Activated CD8-positive, alpha-beta memory T cell treated with anti-CD3 and anti-CD28 coated beads, Interleukin-2, amount 50 U/mL, for 24 hours (primary cell): ENCODE measurements at regions not wholly inside any gene's neighbourhood (a gene's known extent, or its start where the extent isn't known, plus 50 kb on each side); places are given as distances from the start of the nearest gene placed in this dataset.

Experiments used
- DNase-seq: peaks from one replicate; pipeline ENCODE4 v3.0.0-alpha.2; 2020; ENCODE audit errors: extremely low read depth

DNA sequence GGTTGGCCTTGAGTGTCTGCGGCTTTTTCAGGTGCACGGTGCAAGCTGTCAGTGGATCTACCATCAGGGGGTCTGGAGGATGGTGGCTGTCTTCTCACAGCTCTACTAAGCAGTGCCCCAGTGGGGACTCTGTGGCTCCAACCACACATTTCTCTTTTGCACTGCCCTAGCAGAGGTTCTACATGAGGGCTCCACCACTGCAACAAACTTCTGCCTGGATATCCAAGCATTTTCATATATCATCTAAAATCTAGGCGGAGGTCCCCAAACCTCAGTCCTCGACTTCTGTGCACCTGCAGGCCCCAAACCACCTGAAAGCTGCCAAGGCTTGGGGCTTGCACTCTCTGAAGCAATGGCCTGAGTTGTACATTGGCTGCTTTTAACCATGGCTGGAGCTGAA lies 601.5 kb downstream of the MTRR start:
- DNase-seq = no peak

DNA sequence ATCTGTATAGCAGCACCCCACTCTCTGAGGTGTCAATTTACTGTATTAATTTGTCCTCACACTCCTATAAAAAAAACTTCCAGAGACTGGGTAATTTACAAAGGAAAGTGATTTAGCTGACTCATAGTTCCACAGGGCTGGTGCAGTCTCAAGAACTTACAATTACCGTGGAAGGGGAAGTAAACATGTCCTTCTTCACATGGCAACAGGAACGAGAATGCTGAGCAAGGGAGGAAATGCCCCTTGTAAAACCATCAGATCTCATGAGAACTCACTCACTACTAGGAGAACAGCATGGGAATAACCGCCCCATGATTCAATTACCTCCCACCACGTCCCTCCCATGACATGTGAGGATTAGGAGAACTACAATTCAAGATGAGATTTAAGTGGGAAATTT lies 602.6 kb downstream of the MTRR start:
- no peak for DNase-seq

DNA sequence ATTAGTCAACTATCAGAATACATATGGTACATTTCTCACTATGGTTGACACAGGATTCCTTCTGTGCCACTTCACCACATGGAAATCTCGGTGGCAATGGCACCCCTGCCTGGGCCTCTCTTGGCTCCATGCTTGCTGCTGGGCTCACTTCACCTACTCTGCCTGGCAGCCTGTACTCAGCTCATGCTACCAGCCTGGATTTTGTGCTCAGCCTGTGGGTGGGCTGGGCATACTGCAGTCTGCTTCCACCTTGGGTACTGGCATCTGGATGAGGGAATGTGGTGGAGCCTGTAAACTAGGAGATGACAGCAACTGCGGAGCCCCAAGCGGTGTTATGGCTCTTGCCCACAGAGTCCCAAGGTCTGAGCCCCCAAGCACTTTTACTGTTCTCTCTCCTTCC lies 604.1 kb downstream of the MTRR start:
- no peak for DNase-seq

DNA sequence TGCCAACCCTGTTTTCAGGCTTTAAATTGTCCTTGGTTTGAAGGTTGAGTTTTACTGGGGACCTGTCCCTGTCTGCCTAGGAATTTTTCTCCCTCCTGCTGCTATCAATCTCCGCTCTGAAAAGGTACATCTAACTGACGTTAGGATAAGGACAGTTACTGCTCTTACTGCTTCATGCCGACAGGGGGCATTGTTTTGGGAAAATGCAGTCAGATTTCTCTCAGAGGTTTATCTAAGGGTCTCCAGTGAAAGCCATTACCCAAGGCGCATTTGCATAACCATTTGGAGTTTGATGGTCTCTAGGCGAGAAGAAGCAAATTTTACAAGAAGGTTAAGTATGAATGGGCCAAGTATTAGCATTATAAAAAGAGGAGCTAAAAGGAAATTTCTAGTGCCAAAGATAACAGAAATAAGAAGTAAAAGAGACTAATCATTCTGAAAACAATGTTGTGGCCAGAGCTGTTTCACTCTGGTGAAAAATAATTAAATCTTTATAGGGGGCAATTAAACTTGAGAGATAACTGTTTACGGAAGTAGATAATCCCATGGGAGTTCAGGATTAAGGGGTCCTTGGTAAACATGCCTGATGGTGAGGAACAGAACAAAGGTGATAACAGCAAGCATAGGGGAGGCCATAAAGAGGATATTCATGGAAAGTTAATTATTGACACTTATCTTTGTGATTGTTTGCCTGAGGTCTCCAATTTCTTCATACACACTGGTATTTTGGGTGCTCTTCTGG lies 605.0 kb downstream of the MTRR start:
- no peak for DNase-seq

DNA sequence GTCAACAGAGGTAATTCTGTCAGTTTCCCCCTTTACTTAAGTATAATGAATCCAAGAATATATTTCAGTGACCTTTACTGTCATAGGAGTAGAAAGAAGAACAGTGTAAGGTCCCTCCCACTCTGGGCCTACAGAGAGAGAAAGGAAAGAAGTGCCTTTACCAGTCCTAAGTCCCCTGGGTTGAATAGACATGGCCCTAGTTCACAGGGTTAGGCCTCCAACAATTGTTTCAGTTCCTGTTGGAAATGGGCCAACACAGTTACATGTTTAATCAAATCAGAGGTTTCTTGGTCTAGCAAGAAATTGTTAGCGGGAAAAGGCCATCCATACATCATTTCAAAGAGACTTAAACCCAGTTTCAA lies 605.6 kb downstream of the MTRR start:
- no peak for DNase-seq

DNA sequence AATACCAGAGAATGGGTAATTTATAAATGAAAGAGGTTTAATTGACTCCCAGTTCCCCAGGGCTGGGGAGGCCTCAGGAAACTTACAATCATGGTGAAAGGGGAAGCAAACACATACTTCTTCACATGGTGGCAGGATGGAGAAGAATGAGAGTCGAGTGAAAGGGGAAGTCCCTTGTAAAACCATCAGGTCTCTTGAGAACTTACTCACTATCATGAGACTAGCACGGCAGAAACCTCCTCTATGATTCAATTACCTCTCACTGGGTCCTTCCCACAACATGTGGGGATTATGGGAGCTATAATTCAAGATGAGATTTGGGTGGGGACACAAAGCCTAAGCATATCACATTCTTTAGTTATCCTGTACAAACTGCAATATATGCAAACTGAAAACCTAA lies 609.4 kb downstream of the MTRR start:
- DNase-seq = no peak

DNA sequence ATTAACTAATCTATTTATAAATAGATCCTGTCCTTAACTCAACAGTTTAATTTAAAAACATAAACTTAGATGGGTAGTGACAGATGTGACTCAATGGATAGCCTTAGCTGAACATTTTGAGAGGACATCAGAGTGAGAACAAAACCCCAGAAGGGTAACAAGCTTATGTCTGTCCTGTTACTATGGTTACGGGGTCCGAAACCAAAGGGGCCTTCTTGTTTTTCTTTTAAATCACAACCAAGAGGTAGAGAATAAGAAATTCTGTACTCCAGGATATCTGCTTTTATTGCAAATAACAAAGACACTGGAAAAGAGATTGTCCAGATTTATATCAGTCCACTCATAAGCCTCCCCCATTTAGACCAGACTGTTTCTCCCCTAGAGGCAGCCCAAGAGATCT lies 612.1 kb downstream of the MTRR start:
- DNase-seq = no peak

DNA sequence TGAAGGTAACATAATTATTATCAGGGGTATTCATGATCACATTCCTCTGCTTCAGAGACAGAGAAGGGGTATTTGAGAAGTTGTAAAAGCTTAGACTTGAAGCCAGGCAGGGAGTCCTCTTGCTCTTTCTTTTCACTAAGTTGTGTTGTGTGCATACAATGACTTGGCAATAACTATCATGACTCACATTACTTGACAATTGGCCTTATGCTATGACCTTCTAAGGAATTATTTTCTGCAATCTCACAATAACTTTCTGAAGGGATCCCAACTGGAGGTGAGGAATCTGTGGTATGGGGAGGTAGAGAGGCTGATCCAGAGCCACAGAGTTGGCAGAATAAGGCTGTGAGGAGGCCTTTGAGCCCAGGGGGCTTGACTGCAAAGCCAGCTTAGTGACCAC lies 622.3 kb downstream of the MTRR start:
- no peak for DNase-seq

DNA sequence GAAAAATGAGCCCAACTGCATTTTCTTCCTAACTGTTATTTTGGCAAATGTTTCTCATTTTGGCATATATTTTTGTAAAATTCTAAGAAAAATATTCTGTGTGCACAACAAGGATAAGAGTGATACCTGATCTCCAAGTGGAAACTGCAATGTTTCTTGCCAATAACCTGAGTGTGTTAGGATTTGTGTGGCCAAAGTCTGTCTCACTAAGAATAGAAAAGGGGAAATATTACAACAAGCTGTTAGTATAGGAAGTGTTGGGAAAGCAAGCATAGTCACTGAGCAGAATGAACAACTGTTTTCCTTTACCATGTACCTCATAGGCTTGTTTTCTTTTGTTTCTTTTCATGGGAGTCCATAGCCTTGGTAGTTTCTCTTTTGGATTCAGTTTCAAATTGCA lies 624.2 kb downstream of the MTRR start:
- DNase-seq = no peak

DNA sequence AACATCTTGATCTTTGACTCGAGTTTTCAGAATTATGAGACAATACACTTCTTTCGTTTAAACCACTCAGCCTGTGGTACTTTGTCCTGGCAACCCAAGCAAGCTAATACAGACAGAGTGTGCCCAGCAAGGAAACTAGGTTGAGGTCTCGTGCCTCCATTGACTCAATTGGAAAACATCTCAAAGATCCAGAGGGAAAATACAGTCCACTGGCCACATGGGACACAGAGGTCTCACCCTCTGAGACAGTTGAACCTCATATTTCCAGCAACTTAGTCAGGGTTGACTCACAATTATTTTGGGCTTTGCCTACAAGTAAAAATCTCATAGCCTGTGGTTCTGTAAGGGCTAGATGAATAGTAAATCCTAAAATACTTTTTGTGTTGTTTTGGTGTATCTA lies 631.5 kb downstream of the MTRR start:
- DNase-seq = no peak

DNA sequence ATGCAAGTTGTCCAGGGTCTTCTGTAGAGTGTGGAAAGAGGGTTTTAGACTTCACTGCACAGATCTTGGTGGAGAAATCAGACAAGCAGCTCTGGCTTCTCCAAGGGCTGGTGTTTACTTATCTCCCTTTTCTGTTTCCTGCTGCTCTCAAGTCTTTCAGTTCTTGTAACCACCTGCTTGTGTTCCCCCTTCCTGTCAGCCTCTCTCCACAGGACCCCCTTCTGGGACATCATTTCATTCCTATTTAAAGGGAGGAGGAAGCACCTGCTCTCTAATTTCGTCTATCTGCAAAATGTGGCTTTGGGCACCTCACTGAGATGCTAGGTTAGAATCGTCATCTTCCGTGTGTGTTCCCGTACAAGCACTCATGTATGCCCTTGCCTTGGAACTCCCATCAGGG lies 636.2 kb downstream of the MTRR start:
- no peak for DNase-seq

DNA sequence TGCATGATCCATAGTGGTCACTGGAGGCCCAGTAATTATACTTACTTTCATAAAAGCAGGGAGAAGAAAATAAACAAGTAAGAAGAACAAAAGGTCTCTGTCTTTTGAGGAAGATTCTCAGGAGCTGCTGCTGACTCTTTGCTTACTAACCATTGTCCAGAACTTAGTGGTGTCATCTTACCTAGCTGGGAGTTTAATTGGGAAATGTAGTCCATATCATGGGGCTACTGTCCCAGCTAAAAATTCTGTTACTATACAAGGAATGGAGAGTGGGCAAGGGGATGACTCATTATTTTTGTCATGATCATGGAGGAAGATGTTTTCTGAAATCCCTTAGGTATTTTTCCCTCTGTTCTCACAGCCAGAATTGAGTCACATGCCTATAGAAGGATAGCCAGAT lies 639.3 kb downstream of the MTRR start:
- DNase-seq = no peak

DNA sequence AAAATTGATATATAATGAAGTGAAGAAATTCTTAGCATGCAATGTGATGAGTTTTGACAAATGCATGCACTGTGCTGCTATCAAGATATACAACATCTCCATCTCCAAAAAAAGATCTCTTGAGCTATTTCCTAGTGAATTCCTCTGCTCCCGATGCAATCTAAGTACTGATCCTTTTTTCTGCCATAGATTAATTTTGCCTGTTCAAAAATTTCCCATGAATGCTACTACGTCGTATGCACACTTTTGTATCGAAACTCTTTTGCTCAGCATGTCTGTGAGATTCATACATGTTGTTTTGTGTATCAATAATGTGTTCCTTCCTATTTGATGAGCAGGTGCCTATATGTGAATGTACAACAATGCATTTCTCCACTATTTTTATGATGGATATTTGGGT lies 647.4 kb downstream of the MTRR start:
- no peak for DNase-seq

DNA sequence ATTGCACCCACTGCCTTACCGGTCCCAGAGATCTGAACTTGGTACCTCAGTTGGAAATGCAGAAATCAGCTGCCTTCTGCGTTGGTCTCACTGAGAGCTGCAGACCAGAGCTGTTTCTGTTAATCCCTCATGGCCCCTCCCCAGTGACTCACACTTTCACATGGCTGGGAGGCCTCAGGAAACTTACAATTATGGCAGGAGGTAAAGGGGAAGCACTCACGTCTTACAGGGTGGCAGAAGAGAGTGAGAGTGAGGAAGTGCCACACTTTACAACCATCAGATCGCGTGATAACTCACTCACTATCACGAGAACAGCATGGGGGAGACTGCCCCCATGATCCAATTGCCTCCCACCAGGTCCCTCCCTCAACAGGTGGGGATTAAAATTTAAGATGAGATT lies 648.5 kb downstream of the MTRR start:
- no peak for DNase-seq

DNA sequence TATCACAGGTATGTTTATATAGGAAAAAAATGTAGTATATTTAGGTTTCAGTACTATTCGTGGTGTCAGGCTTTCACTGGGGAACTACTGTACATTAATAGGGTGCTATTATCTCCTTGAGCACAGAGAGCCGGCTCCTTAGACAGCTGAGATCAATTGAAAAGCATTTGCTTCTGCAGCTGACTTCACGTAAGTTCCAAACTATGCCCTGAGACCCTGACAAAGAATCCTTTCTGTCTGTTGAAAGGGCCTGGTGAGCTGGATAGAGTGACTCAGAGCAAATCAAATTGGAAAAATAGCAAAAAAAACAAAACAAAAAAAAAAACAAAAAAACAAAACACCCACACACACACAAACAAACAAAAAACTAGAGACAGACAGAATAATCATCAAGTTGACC lies 652.0 kb downstream of the MTRR start:
- no peak for DNase-seq

DNA sequence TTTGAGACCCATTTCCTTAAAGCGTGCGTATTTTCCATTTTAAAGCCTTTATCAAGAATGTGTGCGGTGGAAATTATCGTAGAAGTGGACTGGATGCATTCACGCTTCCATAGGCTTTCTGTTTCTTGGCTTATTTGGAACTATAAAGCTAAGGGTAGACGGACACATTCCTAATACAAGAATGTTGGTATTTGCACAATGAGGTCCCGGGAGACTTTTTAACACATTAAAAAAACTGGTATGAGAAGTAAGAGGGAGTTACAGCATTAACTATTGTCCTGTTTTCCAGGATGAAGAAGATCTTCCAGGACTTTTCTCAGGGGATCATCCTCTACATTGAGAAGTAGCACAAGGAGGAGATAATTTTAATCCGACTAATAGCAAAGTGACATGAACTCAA lies 653.0 kb downstream of the MTRR start:
- no peak for DNase-seq

DNA sequence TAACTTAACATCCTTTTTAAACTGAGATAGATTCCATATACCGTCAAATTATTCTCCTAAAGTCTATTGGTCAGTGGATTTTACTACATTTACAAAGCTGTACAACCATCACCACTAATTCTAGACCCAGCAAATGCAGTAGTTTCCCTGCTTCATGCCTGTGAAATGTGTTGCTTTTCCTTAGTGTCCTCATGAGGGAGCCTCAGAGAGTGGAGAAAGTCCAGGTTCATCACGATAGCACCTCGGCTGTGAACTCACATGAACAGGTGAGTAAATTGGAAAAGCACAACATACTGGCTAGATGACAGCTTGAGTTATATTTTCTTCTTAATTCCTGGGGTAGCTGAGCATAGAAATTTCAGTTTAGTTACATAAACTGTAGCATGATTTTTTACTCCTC lies 653.7 kb downstream of the MTRR start:
- DNase-seq = no peak

DNA sequence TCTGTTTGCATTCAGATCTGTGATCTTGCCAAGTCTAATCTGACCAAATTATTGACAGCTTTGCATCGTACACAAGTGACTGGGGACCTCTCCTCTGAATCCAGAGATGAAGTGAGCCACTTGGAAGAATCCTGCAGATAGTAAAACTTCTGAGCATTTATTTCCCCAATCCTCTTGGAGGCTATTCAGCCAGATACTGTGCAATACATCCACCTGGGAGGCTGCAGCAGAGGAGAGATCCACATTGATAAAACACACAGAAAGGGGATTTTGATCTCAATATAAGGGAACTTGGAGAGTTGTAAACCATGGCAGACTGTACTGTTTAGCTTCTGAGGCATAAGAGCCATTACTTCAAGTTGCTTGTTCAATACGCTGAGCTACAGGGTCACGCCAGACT lies 654.6 kb downstream of the MTRR start:
- DNase-seq = no peak

DNA sequence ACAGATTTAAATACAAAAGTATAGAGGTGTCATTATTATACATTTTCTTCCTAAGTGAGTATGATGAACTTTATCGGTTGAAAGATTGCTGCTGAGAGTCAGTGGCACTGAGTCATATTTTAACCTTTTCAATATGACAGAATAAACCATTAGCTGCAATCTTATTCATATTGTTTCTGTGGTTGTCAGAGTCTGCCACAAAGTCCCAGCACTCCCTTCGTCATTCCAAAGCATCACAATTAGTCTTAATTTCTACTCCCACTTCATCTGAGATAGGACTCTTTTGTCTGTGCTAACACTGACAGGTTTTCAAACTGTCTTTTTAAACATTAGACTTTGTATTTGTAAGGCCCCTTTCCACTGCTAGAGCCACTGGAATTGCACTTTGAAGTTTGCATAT lies 656.9 kb downstream of the MTRR start:
- DNase-seq = no peak

DNA sequence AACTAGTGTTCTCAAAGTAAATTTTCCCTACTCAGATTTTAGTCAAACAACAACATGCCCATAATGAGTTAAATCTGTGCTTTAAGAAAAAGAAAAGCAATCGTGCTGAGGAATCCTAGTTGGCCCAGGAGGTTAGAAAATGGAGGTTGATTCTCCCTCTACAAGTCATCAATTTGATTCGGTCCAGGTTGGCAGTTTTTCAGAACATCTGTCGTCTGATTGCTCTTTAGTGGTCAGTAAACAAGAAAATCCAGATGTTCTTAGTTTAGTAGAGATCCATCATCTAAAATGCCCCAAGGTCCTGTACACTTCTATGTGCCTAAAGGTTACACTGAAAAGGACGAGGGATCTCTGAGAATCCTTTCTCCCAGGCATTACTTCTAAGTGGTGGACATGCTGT lies 659.2 kb downstream of the MTRR start:
- DNase-seq = no peak

DNA sequence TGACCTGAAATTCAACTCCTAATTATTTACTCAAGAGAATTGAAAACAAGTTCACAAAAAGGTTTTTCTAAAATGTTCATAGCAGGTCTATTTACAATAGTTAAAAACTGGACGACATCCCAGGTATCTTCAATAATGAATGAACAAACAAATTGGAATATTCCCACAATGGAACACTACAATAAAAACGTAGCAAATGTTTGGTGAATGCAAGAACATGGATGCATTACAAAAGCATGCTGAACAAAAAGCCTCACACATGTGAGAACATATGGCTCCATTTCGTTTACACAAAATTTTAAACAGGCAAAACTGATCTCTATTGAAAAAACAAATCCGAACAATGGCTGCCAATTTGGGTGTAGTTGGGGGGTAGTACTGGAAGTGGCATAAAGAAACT lies 669.9 kb downstream of the MTRR start:
- DNase-seq = no peak

DNA sequence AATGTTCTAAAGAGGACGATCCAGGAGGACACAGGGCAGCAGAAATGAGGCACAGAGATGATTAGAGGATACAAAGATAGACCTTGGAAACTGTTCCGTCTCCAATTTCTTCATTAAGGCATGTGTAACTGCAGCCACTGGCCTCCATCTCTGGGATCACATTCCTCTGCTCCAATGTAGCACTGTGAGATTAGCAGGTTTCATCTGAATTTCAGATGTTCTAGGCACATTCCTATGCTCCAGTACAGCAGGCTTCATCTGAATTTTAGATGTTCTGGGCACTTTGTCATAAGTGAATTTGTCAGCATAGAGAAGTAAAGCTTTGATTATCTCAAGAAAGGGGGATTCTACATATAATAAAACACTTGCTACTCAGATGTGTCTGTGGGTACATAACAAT lies 671.4 kb downstream of the MTRR start:
- DNase-seq = no peak

DNA sequence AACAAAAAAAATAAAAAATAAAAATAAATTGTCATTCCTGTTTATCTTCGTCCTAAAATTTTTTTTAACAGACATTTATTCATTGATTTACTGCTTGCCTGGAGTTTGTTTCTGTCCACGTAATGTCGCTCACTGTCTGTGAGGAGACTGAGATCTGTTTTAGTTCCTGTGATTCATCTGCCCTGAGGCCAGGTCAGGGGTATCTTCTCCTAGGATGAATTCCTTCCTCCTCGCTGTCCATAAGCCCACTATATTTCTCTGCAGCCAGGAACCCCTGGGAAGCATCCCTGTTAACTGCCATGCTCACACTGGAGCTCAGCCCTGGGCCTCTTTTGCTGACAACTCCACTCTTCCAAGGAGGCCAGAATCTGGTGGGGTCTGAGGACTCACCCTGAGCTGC lies 682.0 kb downstream of the MTRR start:
- no peak for DNase-seq

DNA sequence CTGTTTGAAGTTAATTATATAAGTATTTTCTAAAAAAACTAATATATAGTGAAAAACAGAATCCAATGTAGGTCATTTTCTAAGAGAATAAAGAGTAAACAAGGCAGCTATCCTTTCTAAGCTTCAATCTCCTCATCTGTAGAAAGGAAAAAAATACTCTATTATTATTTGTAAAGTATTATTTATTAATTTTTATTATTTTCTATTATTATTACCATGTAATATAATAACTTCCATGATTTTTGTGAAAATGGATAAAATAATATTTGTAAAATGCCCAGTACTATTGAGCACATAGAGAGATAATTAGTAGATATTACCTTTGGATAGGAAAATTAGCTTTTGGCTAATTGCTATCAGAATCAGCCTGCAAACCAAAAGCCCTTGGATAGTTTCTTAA lies 684.4 kb downstream of the MTRR start:
- no peak for DNase-seq

DNA sequence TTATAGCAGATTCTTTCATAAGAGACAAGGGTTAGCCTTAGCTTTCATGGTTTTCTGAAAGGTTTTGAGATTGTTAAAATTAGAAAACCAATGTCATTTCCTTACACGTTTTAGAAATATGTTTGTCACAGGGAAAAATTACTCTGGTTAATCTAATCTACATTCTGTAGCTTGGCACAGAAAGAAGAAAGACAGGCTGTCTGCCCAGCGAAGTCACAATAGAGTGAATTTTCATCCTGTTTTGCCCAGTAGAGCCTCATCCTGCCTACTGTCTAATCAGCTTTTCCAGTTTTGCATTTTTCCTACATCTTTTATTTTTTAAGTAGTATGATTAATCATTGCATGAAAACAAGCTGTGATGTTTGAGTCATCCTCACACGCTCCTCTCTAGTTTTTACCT lies 688.8 kb downstream of the MTRR start:
- no peak for DNase-seq
